ENCODE measurements at regions not wholly inside any gene's neighbourhood (a gene's known extent, or its start where the extent isn't known, plus 50 kb on each side); places are given as distances from the start of the nearest gene placed in this dataset.

GRCh38 chr18:22009242-22009641 is 160.1 kb upstream of the GATA6 start:
- Histone ChIP-seq H3K9me3 (ENCODE audit: low read length) (no peaks in the 10 kb centered on the region), H3K27ac (ENCODE audit: low read length) (no peak overlapping the region), H3K27me3 (ENCODE audit: insufficient read depth, low read depth, low read length) (no peaks in the 10 kb centered on the region), H3K4me2 (ENCODE audit: low read length) (no peak overlapping the region), H4K20me1 (ENCODE audit: insufficient read depth) (no peaks in the 10 kb centered on the region), H3K79me2 (replicated peaks; ENCODE audit: insufficient read depth, low read length) (no peaks in the 10 kb centered on the region), H3K9me2 (ENCODE audit: insufficient read depth, low read length) (no peaks in the 10 kb centered on the region), H2AFZ (ENCODE audit: low read depth, low read length) (no peak overlapping the region), H3F3A (ENCODE audit: insufficient read depth, low read length, poor library complexity, severe bottlenecking) (no peaks in the 10 kb centered on the region), H3K9ac (ENCODE audit: low read length) (no peak overlapping the region), H3K36me3 (ENCODE audit: insufficient read depth, low read length) (no peaks in the 10 kb centered on the region), H3K4me3 (ENCODE audit: low read length) (no peak overlapping the region)
- no peak for TF ChIP-seq RAD21 (conservative IDR thresholded peaks at IDR 0.05)
- no peak for TF ChIP-seq REST (IDR thresholded peaks at IDR 0.05; ENCODE audit: borderline replicate concordance)
- TF ChIP-seq EZH2 (IDR thresholded peaks at IDR 0.05; ENCODE audit: borderline replicate concordance, insufficient read depth, low read length, poor library complexity, severe bottlenecking), result no peak
- TF ChIP-seq CTCF (IDR thresholded peaks at IDR 0.05; ENCODE audit: poor library complexity, severe bottlenecking), result no peak
- no peak for TF ChIP-seq TAF1 (IDR thresholded peaks at IDR 0.05; ENCODE audit: low read depth)
- no peak for TF ChIP-seq EP300 (conservative IDR thresholded peaks at IDR 0.05; ENCODE audit: poor library complexity, severe bottlenecking)
- no peak for TF ChIP-seq SMC3 (conservative IDR thresholded peaks at IDR 0.05; ENCODE audit: poor library complexity)
- no peak for TF ChIP-seq MXI1 (conservative IDR thresholded peaks at IDR 0.05; ENCODE audit: poor library complexity, severe bottlenecking)
- no peak for TF ChIP-seq POLR2AphosphoS5 (IDR thresholded peaks at IDR 0.05)

GRCh38 chr18:22013993-22014392 is 155.4 kb upstream of the GATA6 start:
- no peak for TF ChIP-seq CTCF (IDR thresholded peaks at IDR 0.05; ENCODE audit: poor library complexity, severe bottlenecking)
- TF ChIP-seq EZH2 (IDR thresholded peaks at IDR 0.05; ENCODE audit: borderline replicate concordance, insufficient read depth, low read length, poor library complexity, severe bottlenecking), result no peak
- TF ChIP-seq EP300 (conservative IDR thresholded peaks at IDR 0.05; ENCODE audit: poor library complexity, severe bottlenecking), result no peak
- no peak for TF ChIP-seq TAF1 (IDR thresholded peaks at IDR 0.05; ENCODE audit: low read depth)
- TF ChIP-seq MXI1 (conservative IDR thresholded peaks at IDR 0.05; ENCODE audit: poor library complexity, severe bottlenecking), result no peak
- no peak for TF ChIP-seq POLR2AphosphoS5 (IDR thresholded peaks at IDR 0.05)
- TF ChIP-seq REST (IDR thresholded peaks at IDR 0.05; ENCODE audit: borderline replicate concordance), result no peak
- TF ChIP-seq RAD21 (conservative IDR thresholded peaks at IDR 0.05), result no peak
- no peak for TF ChIP-seq SMC3 (conservative IDR thresholded peaks at IDR 0.05; ENCODE audit: poor library complexity)

More at GRCh38 chr18:22013993-22014392, 155.4 kb upstream of the GATA6 start:
- H2AFZ ChIP-seq (ENCODE audit: low read depth, low read length), result no peak overlapping the region
- H3K4me3 ChIP-seq (ENCODE audit: low read length), result no peak overlapping the region
- no peak overlapping the region for H3K27ac ChIP-seq (ENCODE audit: low read length)
- no peaks in the 10 kb centered on the region for H3K9me3 ChIP-seq (ENCODE audit: low read length)
- H3K27me3 ChIP-seq (ENCODE audit: insufficient read depth, low read depth, low read length), result no peaks in the 10 kb centered on the region
- H3K9me2 ChIP-seq (ENCODE audit: insufficient read depth, low read length), result no peaks in the 10 kb centered on the region
- no peaks in the 10 kb centered on the region for H3K79me2 ChIP-seq (replicated peaks; ENCODE audit: insufficient read depth, low read length)
- H3K36me3 ChIP-seq (ENCODE audit: insufficient read depth, low read length), result no peaks in the 10 kb centered on the region
- H4K20me1 ChIP-seq (ENCODE audit: insufficient read depth), result no peaks in the 10 kb centered on the region
- no peak overlapping the region for H3K9ac ChIP-seq (ENCODE audit: low read length)
- H3K4me2 ChIP-seq (ENCODE audit: low read length), result no peak overlapping the region
- H3F3A ChIP-seq (ENCODE audit: insufficient read depth, low read length, poor library complexity, severe bottlenecking), result no peaks in the 10 kb centered on the region
